Breast epithelium (tissue), 4 donors: ENCODE measurements at regions not wholly inside any gene's neighbourhood (a gene's known extent, or its start where the extent isn't known, plus 50 kb on each side); places are given as distances from the start of the nearest gene placed in this dataset.

Experiments used
- DNase-seq, 2 donors: peaks; one replicate each; pipeline ENCODE4 v3.0.0-alpha.2; 2019; ENCODE audit warnings: low spot score in 2 of 2
- H3K27ac ChIP-seq, 2 donors: fragments of 200-600 bp; sonication (generic) in 1 of 2; one replicate each; pipeline ENCODE4 v1.5.1; 2016 to 2019; ENCODE audit warnings: mild to moderate bottlenecking in 1 of 2
- H3K27me3 ChIP-seq, 2 donors: fragments of 200-600 bp; sonication (generic) in 1 of 2; one replicate each; pipeline versions ENCODE4 v1.5.1 to v1.6.0; 2017 to 2019; ENCODE audit warnings: control low read depth in 1 of 2, mild to moderate bottlenecking in 1 of 2
- H3K36me3 ChIP-seq: fragments of 200-600 bp; one replicate; pipeline ENCODE4 v1.5.1; 2019
- H3K4me1 ChIP-seq, 2 donors: fragments of 200-600 bp; sonication (generic); one replicate each; pipeline ENCODE4 v1.5.1; 2016 to 2019; ENCODE audit warnings: control low read depth in 1 of 2
- H3K4me3 ChIP-seq, 3 donors: fragments of 200-600 bp; sonication (generic); 1 replicate in 2 of 3; 2 replicates in 1 of 3; pipeline ENCODE4 v1.5.1; 2016 to 2019; ENCODE audit warnings: mild to moderate bottlenecking in 3 of 3, moderate library complexity in 2 of 3
- H3K9me3 ChIP-seq, 2 donors: fragments of 200-600 bp; sonication (generic) in 1 of 2; one replicate each; pipeline ENCODE4 v1.5.1; 2016 to 2019; ENCODE audit warnings: control low read depth in 1 of 2
- POLR2A ChIP-seq: fragments of 450-650 bp; IDR thresholded peaks from one replicate; pipeline ENCODE4 v1.6.1; 2016; ENCODE audit warnings: antibody characterized with exemption, mild to moderate bottlenecking, moderate library complexity
- POLR2AphosphoS5 ChIP-seq, 3 donors: sonication (generic); formaldehyde crosslinking; IDR thresholded peaks; one replicate each; pipeline ENCODE4 v1.6.1; 2017; ENCODE audit warnings: antibody characterized with exemption in 3 of 3
- intact Hi-C: fragments of 100-400 bp; cut with DNase I; formaldehyde crosslinking; loops from one replicate; pipeline ENCODE4 v1.15.1; 2023; ENCODE audit warnings: low total_unique reads
- TF ChIP-seq, protein P1 (sequence below), 3 donors: fragments of 450-650 bp; IDR thresholded peaks; one replicate each; pipeline ENCODE4 v1.5.1; 2016 to 2017; ENCODE audit warnings: antibody characterized with exemption in 3 of 3, mild to moderate bottlenecking in 3 of 3, moderate library complexity in 3 of 3

GRCh38 chr18:34976899-34977837 is 64.0 kb upstream of the MAPRE2 start:
- peak overlapping the region; percentile 80 to 86 for H3K27ac ChIP-seq
- no peaks in the 10 kb centered on the region for H3K27me3 ChIP-seq
- H3K4me1 ChIP-seq, result peaks cover 0 to 3% of the 10 kb centered on the region in 2 donors
- no peak for TF ChIP-seq POLR2AphosphoS5 (IDR thresholded peaks at IDR 0.05)
- TF ChIP-seq POLR2A, result no peak
- TF ChIP-seq, protein P1, sequence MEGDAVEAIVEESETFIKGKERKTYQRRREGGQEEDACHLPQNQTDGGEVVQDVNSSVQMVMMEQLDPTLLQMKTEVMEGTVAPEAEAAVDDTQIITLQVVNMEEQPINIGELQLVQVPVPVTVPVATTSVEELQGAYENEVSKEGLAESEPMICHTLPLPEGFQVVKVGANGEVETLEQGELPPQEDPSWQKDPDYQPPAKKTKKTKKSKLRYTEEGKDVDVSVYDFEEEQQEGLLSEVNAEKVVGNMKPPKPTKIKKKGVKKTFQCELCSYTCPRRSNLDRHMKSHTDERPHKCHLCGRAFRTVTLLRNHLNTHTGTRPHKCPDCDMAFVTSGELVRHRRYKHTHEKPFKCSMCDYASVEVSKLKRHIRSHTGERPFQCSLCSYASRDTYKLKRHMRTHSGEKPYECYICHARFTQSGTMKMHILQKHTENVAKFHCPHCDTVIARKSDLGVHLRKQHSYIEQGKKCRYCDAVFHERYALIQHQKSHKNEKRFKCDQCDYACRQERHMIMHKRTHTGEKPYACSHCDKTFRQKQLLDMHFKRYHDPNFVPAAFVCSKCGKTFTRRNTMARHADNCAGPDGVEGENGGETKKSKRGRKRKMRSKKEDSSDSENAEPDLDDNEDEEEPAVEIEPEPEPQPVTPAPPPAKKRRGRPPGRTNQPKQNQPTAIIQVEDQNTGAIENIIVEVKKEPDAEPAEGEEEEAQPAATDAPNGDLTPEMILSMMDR (IDR thresholded peaks at IDR 0.05), result no peak
- peaks cover 0 to 5% of the 10 kb centered on the region in 2 donors for H3K9me3 ChIP-seq
- peak overlapping the region; percentile 70 to 90 (median 72) for H3K4me3 ChIP-seq
- peak; percentile 44 to 75 for DNase-seq
- intact Hi-C loops, result no loop called here
- H3K36me3 ChIP-seq, result no peaks in the 10 kb centered on the region

GRCh38 chr18:34977838-34978532 is 63.2 kb upstream of the MAPRE2 start:
- Histone ChIP-seq H3K27me3 (no peaks in the 10 kb centered on the region), H3K36me3 (no peaks in the 10 kb centered on the region), H3K9me3 (peaks cover 0 to 4% of the 10 kb centered on the region in 2 donors), H3K27ac (peak overlapping the region; percentile 80 to 86), H3K4me1 (peaks cover 0 to 3% of the 10 kb centered on the region in 2 donors), H3K4me3 (peak overlapping the region; percentile 70 to 90 (median 72))
- intact Hi-C loops, result no loop called here
- peak in 1 of 2 donors; percentile 42 for DNase-seq
- TF ChIP-seq POLR2AphosphoS5 (IDR thresholded peaks at IDR 0.05), result no peak
- TF ChIP-seq POLR2A, result no peak
- TF ChIP-seq, protein P1 (IDR thresholded peaks at IDR 0.05), result no peak

DNA sequence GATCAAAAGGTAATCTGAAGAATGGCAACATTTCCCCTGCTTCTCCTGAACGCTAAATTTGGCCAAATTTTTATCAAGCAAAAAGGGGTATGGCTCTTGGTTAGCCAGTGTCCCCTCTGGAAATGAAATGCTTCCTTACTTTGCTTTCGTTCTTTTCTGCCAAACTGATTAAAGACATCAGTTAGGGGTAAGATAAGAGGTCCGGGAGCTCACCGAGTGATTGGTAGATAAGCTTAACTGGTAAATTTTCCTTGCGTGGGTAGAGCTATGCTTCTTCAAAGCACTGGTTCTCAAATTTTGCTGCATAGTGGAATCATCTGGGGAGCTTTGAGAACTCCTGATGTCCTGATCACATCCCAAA is 62.7 kb upstream of the MAPRE2 start:
- peaks cover 0 to 3% of the 10 kb centered on the region in 2 donors for H3K4me1 ChIP-seq
- no peaks in the 10 kb centered on the region for H3K9me3 ChIP-seq
- no peaks in the 10 kb centered on the region for H3K36me3 ChIP-seq
- intact Hi-C loops, result no loop called here
- H3K4me3 ChIP-seq, result peak overlapping the region; percentile 70 to 90 (median 72)
- DNase-seq, result no peak
- TF ChIP-seq POLR2AphosphoS5 (IDR thresholded peaks at IDR 0.05) (no peak), POLR2A (no peak)
- TF ChIP-seq, protein P1 (IDR thresholded peaks at IDR 0.05), result no peak
- H3K27ac ChIP-seq, result peak overlapping the region; percentile 80 to 86
- no peaks in the 10 kb centered on the region for H3K27me3 ChIP-seq

- intact Hi-C loops, result no loop called here
- peak in 1 of 2 donors; percentile 71 for DNase-seq
- peaks cover 0 to 3% of the 10 kb centered on the region in 2 donors for H3K4me1 ChIP-seq
- H3K36me3 ChIP-seq, result no peaks in the 10 kb centered on the region
- no peaks in the 10 kb centered on the region for H3K27me3 ChIP-seq
- no peaks in the 10 kb centered on the region for H3K9me3 ChIP-seq
- peak overlapping the region; percentile 70 to 90 (median 72) for H3K4me3 ChIP-seq
- H3K27ac ChIP-seq, result peak overlapping the region; percentile 80 to 86
- TF ChIP-seq POLR2A, result no peak
- TF ChIP-seq, protein P1 (IDR thresholded peaks at IDR 0.05), result no peak
- TF ChIP-seq POLR2AphosphoS5 (IDR thresholded peaks at IDR 0.05), result peak in 2 of 3 donors; percentile 30 to 41
These were observed 62.1 kb upstream of the MAPRE2 start for GRCh38 chr18:34978953-34979608.
